Tibial nerve (tissue), 4 donors: ENCODE measurements at regions not wholly inside any gene's neighbourhood (a gene's known extent, or its start where the extent isn't known, plus 50 kb on each side); places are given as distances from the start of the nearest gene placed in this dataset.

Experiments
- DNase-seq, 2 donors: peaks; one replicate each; pipeline ENCODE4 v3.0.0-alpha.2; 2019; ENCODE audit warnings: low spot score in 2 of 2
- H3K27ac ChIP-seq, 4 donors: fragments of 200-600 bp; sonication (generic) in 3 of 4; one replicate each; pipeline ENCODE4 v1.5.1; 2017 to 2019; ENCODE audit warnings: mild to moderate bottlenecking in 1 of 4
- H3K27me3 ChIP-seq, 2 donors: fragments of 200-600 bp; sonication (generic) in 1 of 2; one replicate each; pipeline versions ENCODE4 v1.5.1 to v1.6.0; 2017 to 2019
- H3K36me3 ChIP-seq, 3 donors: fragments of 200-600 bp; sonication (generic); one replicate each; pipeline ENCODE4 v1.5.1; 2018 to 2019
- H3K4me1 ChIP-seq, 4 donors: fragments of 200-600 bp; sonication (generic) in 3 of 4; one replicate each; pipeline ENCODE4 v1.5.1; 2017 to 2019
- H3K4me3 ChIP-seq, 4 donors: fragments of 200-600 bp; sonication (generic) in 3 of 4; one replicate each; pipeline ENCODE4 v1.5.1; 2017 to 2019; ENCODE audit warnings: mild to moderate bottlenecking in 1 of 4, moderate library complexity in 1 of 4
- H3K9me3 ChIP-seq, 4 donors: fragments of 200-600 bp; sonication (generic) in 3 of 4; one replicate each; pipeline ENCODE4 v1.5.1; 2017 to 2019
- CTCF ChIP-seq, 5 experiments: fragments of 200-600 bp in 3 of 5; fragments of 450-650 bp in 2 of 5; sonication (generic) in 3 of 5; IDR thresholded peaks; one replicate each; pipeline ENCODE4 v1.5.1; 2016 to 2019; ENCODE audit warnings: antibody characterized with exemption in 5 of 5, mild to moderate bottlenecking in 3 of 5, moderate library complexity in 2 of 5
- EP300 ChIP-seq, 2 donors: sonication (generic); formaldehyde crosslinking; IDR thresholded peaks; one replicate each; pipeline ENCODE4 v1.6.1; 2017; ENCODE audit warnings: antibody characterized with exemption in 2 of 2, mild to moderate bottlenecking in 1 of 2
- POLR2A ChIP-seq, 2 donors: fragments of 450-650 bp; IDR thresholded peaks; one replicate each; pipeline ENCODE4 v1.6.1; 2017; ENCODE audit warnings: antibody characterized with exemption in 2 of 2, mild to moderate bottlenecking in 2 of 2, moderate library complexity in 2 of 2
- WGBS, 2 donors: methylation state at CpG; one replicate each; pipeline ENCODE4 v1.1.5; 2018; 5-methylcytosine and 5-hydroxymethylcytosine counted together

- Histone ChIP-seq H3K27ac (no peak overlapping the region), H3K36me3 (no peaks in the 10 kb centered on the region), H3K4me3 (no peak overlapping the region), H3K9me3 (no peaks in the 10 kb centered on the region), H3K27me3 (no peaks in the 10 kb centered on the region), H3K4me1 (no peaks in the 10 kb centered on the region)
- WGBS, 2 donors, result 58% methylated on average over 2 of the region's 2 CpGs
- TF ChIP-seq EP300 (IDR thresholded peaks at IDR 0.05) (no peak), CTCF (IDR thresholded peaks at IDR 0.05) (no peak), POLR2A (IDR thresholded peaks at IDR 0.05) (no peak)
- DNase-seq, result no peak
These were observed 740.7 kb upstream of the LRRTM4 start for GRCh38 chr2:78262713-78263375.

- H3K9me3 ChIP-seq, result no peaks in the 10 kb centered on the region
- H3K4me3 ChIP-seq, result no peak overlapping the region
- TF ChIP-seq POLR2A (IDR thresholded peaks at IDR 0.05), result no peak
- no peak for TF ChIP-seq CTCF (IDR thresholded peaks at IDR 0.05)
- TF ChIP-seq EP300 (IDR thresholded peaks at IDR 0.05), result no peak
- H3K27me3 ChIP-seq, result no peaks in the 10 kb centered on the region
- no peak for DNase-seq
- no peak overlapping the region for H3K27ac ChIP-seq
- no peaks in the 10 kb centered on the region for H3K36me3 ChIP-seq
- no peaks in the 10 kb centered on the region for H3K4me1 ChIP-seq
- WGBS, 2 donors, result 14 to 24% methylated on average over 1 of the region's 1 CpG
These were observed 741.4 kb upstream of the LRRTM4 start for GRCh38 chr2:78263571-78263970.

GRCh38 chr2:78264130-78264529 lies 742.0 kb upstream of the LRRTM4 start:
- Histone ChIP-seq H3K4me1 (no peaks in the 10 kb centered on the region), H3K27ac (no peak overlapping the region), H3K27me3 (no peaks in the 10 kb centered on the region), H3K4me3 (no peak overlapping the region), H3K9me3 (no peaks in the 10 kb centered on the region), H3K36me3 (no peaks in the 10 kb centered on the region)
- no peak for DNase-seq
- TF ChIP-seq POLR2A (IDR thresholded peaks at IDR 0.05) (no peak), EP300 (IDR thresholded peaks at IDR 0.05) (no peak), CTCF (IDR thresholded peaks at IDR 0.05) (no peak)
- 85 to 87% methylated on average over 2 of the region's 2 CpGs for WGBS, 2 donors

GRCh38 chr2:78281164-78281563 lies 744.3 kb upstream of the REG3G start:
- Histone ChIP-seq H3K4me1 (no peaks in the 10 kb centered on the region), H3K4me3 (no peak overlapping the region), H3K27me3 (no peaks in the 10 kb centered on the region), H3K9me3 (no peaks in the 10 kb centered on the region), H3K27ac (no peak overlapping the region), H3K36me3 (no peaks in the 10 kb centered on the region)
- WGBS, 2 donors, result 91% methylated on average over 5 of the region's 5 CpGs
- TF ChIP-seq POLR2A (IDR thresholded peaks at IDR 0.05) (no peak), EP300 (IDR thresholded peaks at IDR 0.05) (no peak), CTCF (IDR thresholded peaks at IDR 0.05) (no peak)
- no peak for DNase-seq

- no peaks in the 10 kb centered on the region for H3K27me3 ChIP-seq
- H3K27ac ChIP-seq, result no peak overlapping the region
- no peaks in the 10 kb centered on the region for H3K36me3 ChIP-seq
- no peak for TF ChIP-seq POLR2A (IDR thresholded peaks at IDR 0.05)
- no peak for TF ChIP-seq CTCF (IDR thresholded peaks at IDR 0.05)
- no peak for TF ChIP-seq EP300 (IDR thresholded peaks at IDR 0.05)
- H3K9me3 ChIP-seq, result no peaks in the 10 kb centered on the region
- WGBS, 2 donors, result 72 to 75% methylated on average over 3 of the region's 3 CpGs
- no peak overlapping the region for H3K4me3 ChIP-seq
- no peak for DNase-seq
- H3K4me1 ChIP-seq, result no peaks in the 10 kb centered on the region
These were observed 734.8 kb upstream of the REG3G start for GRCh38 chr2:78290581-78291214.
